NCI-H446 treated with DMSO at 0.1 percent for 48 hours (cell line): ENCODE measurements at regions not wholly inside any gene's neighbourhood (a gene's known extent, or its start where the extent isn't known, plus 50 kb on each side); places are given as distances from the start of the nearest gene placed in this dataset.

ENCODE experiments used
- DNase-seq: peaks from one replicate; lab custom pipeline; 2025; lab: John Stamatoyannopoulos, UW

- no peak for DNase-seq
Measured at GRCh38 chr9:135254176-135255032, 166.9 kb downstream of the OLFM1 start.

GRCh38 chr9:135255033-135255840, 167.8 kb downstream of the OLFM1 start:
- DNase-seq: no peak

DNA sequence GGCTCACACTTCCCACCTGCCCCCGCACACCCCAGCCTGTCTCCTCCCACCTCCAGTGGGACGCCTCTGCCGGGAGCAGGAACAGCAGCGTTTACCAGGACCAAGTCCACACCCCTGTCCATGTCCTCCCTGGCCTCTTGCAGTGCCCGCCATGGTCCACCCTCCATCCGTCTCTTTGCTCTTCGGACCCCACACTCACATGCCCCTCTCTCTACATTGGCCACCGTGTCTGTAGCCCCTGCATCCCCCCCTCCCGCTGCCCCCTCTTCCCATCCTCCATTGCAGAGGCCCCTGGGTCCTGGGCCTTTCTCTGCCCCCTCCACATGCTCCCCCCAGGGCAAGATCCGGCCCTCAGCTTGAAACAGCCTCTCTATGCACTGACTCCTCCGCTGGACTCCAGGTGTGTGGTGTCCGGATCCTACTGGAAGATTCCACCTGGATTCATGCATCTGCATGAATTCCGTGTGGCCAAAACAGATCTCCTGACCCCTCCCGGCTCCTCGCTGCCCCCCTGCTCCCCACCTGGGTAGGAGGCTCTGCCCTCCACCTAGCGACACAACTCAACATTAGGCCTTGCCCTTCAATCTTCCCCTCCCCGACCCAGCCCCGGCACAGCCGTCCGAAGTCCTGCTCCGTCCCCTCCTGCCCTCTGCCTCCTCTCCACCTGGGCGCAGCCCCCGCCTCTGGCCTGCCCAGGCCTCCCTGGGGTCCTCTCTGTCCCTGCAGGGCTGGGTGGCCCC, 168.5 kb downstream of the OLFM1 start:
- DNase-seq: no peak

DNA sequence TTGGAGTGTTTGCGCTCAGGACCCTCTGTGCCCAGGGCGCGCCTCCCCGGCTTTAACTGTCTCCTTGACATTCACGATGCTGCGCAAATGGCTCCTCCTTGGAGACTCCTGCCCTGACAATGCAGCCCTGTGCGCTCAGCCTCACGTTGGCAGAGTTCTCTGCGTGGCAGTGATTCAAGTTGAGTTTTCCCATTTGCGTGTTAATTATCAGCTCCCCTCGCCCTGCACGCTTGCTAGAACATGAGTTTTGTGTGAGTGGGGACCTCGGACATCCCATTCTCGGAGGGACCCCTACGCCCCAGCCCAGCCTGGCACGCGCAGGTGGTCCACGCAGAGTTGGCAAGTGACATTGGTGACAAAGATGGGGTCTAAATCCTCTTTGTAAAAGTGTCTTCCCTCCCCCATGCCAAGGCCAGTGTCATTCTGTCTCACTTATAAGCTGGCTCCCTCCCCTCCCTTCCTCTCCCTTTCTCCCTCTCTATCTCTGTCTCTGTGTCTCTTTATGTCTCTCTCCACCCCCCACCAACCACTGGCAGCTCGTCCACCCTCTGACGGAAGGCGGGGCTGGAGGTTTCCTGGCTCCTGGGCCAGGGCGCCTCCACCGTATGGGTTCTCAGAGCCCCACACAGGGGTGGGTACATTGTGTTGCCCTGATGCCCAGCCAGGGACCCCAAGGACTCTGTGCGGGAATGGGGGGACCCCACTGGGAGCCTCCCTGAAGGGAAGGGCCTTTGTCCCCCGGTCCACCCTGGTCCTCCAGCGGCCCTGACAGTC, 169.3 kb downstream of the OLFM1 start:
- no peak for DNase-seq

DNA sequence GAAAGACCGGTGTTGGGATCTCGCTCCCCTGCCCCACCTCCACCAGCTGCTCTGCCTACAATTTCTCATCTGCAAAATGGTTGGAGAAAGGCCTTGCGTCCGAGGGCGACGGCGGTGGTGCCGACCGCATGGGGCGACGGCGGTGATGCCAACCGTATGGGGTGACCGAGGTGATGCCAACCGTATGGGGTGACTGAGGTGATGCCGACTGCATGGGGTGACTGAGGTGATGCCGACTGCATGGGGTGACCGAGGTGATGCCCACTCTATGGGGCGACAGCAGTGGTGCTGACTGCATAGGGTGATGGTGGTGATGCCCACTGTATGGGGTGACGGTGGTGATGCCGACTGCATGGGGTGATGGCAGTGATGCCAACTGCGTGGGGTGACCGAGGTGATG, 171.0 kb downstream of the OLFM1 start:
- DNase-seq: no peak

- no peak for DNase-seq
Measured at GRCh38 chr9:135259273-135259672, 171.8 kb downstream of the OLFM1 start.

DNA sequence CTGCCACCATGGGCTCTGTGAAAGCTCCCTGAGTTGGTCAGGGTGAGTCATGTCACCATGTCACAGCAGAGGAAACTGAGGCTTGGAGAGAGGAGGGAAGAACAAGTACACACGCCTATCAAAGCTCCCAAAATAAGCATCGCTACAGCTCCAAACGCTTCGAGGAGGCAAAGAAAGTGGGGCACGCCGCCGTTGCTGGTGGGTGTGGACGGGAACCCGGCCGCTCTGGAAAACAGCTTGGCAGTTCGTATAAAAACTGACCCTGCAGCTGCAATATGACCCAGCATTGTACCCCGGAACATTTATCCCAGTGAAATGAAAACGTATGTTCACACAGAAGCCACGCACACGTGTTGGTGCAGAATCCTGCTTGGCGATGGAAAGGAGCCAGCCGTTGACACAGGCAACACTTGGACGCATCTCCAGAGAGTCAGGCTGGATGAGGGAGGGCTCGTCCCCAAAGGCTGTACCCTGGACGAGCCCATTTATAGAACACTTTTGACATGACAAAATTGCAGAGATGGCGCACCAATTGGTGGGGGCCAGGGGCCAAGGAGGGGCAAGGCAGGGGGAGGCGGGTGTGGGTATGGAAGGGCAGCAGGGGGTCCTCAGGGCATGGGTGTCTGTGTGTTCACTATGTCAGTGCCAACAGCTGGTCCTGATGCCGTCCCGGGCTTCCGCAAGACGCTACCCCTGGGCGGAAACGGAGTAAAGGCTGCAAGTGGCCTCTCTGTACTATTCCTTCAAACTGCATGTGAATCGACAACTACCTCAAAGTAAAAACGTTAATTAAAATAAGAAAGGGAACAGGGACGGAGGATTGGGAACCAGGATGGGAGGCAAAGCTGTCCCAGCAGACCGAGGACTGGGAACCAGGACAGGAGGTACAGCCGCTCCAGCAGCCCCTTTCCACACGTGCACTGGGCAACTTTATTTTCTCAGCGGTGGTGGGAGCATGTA, 173.0 kb downstream of the OLFM1 start:
- no peak for DNase-seq

GRCh38 chr9:135262248-135262647, 174.8 kb downstream of the OLFM1 start:
- DNase-seq: peak; percentile 10

GRCh38 chr9:135263511-135263910, 176.0 kb downstream of the OLFM1 start:
- no peak for DNase-seq

- no peak for DNase-seq
Measured at GRCh38 chr9:135265931-135266330, 178.5 kb downstream of the OLFM1 start.

DNA sequence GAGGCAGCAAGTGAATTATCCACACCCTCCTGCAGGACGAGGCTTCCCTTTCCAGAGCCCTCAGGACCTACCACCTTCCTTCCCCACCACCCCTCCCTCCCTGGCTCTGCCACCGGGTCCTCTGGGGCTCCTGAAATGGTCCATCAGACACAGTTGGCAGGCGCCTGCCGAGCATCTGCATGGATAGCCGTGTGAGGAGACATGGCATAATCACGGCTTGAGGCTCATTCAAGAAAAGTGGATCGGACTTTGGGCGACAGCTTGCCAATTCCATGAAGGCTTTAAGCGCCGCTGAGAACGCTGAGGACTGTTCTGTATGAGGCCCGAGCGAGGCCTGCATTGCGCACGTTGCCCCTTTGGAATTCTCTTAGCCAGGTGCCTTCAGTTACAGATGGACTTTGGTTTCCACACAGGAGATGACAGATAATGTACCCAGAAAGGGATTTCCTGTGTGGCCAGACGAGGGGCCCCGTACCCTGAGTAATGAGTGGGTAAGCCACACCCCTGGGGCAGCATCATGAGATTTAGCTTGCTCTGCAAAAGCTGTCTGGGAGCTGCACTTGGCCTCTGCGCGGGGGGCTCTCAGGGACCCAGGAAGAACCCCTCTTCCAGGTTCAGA, 179.8 kb downstream of the OLFM1 start:
- DNase-seq: no peak

GRCh38 chr9:135268031-135268430, 180.6 kb downstream of the OLFM1 start:
- no peak for DNase-seq

GRCh38 chr9:135268981-135269380, 181.5 kb downstream of the OLFM1 start:
- no peak for DNase-seq

- no peak for DNase-seq
Measured at GRCh38 chr9:135269912-135270830, 182.7 kb downstream of the OLFM1 start.

- DNase-seq: no peak
Measured at GRCh38 chr9:135271425-135271824, 184.0 kb downstream of the OLFM1 start.

DNA sequence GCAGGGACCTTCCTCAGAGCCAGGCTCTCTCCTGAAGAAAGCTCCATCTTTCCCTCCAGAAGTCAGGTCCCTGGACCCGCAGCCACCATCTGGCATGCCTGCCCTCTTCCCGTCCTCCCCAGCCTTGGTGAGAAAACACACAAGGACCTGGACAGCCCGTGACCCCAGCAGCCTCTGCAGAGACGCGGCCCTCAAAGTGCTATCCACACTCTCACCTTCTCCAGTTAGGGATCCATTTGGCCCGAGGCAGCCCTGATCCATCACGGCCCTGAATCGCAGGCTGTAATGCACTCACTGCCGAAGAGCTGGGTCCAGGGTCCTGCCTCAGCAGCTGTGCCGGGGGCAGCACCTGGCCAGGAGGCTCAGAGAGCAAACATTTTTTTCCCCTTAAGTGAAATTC, 185.1 kb downstream of the OLFM1 start:
- no peak for DNase-seq

DNA sequence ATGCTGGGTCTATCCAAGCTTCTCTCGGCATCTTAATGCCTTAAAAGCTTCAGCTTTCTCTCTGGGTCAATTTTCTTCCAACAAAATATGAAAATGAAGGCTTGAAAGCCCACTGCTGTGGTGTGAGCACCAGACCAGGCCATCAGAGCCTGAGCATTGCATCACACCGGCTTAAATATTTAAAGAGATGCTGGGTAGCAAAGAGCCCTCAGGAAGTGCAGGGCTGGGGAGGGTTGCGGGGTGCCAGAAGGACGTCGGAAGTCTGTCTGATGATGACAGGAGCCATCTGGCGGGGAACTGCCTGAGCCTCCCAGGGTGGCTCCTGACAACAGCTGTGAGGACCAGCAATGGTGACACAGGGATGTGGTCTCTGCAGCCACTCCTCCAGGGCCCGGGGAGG, 185.5 kb downstream of the OLFM1 start:
- no peak for DNase-seq

GRCh38 chr9:135275163-135275562, 187.7 kb downstream of the OLFM1 start:
- no peak for DNase-seq
